Common myeloid progenitor, CD34-positive (primary cell): ENCODE measurements at regions not wholly inside any gene's neighbourhood (a gene's known extent, or its start where the extent isn't known, plus 50 kb on each side); places are given as distances from the start of the nearest gene placed in this dataset.

Experiments
- CTCF ChIA-PET: fragments of 350-600 bp; sonication (Branson Sonifier 250); formaldehyde crosslinking; loops from one replicate; lab custom pipeline; 2021; ENCODE audit warnings: antibody characterized with exemption; lab: Charles Lee
- POLR2A ChIA-PET: fragments of 350-600 bp; sonication (Branson Sonifier 250); formaldehyde crosslinking; loops from one replicate; lab custom pipeline; 2021; ENCODE audit warnings: antibody characterized with exemption; lab: Charles Lee
- DNase-seq, 3 donors: peaks; one replicate each; pipeline versions ENCODE4 v3.0.0 to v3.0.0-alpha.2; 2013
- H3K27ac ChIP-seq, 2 experiments: 1 replicate in 1 of 2; 2 replicates in 1 of 2; pipeline ENCODE4 v1.7.0; 2013; ENCODE audit warnings: inconsistent platforms in 2 of 2, low read length in 2 of 2, mild to moderate bottlenecking in 2 of 2, low read depth in 1 of 2, moderate library complexity in 1 of 2; ENCODE audit not compliant: severe bottlenecking in 2 of 2, insufficient read depth in 1 of 2, poor library complexity in 1 of 2
- H3K27me3 ChIP-seq, 5 experiments: replicated peaks in 2 of 5; 1 replicate in 3 of 5; 2 replicates in 2 of 5; pipeline versions ENCODE4 v1.6.1 to v1.7.0; 2013; ENCODE audit warnings: low read length in 4 of 5, mild to moderate bottlenecking in 2 of 5, moderate library complexity in 2 of 5, inconsistent platforms in 1 of 5; ENCODE audit not compliant: insufficient read depth in 5 of 5, control insufficient read depth in 4 of 5
- H3K36me3 ChIP-seq, 4 experiments: 1 replicate in 2 of 4; 2 replicates in 2 of 4; pipeline versions ENCODE4 v1.6.1 to v1.7.0; 2013; ENCODE audit warnings: low read length in 3 of 4, control low read depth in 1 of 4, mild to moderate bottlenecking in 1 of 4; ENCODE audit not compliant: control insufficient read depth in 4 of 4, insufficient read depth in 4 of 4
- H3K4me1 ChIP-seq, 4 experiments: 1 replicate in 3 of 4; 2 replicates in 1 of 4; pipeline versions ENCODE4 v1.6.1 to v1.7.1; 2013; ENCODE audit warnings: low read length in 3 of 4, mild to moderate bottlenecking in 3 of 4, control low read depth in 1 of 4, inconsistent platforms in 1 of 4, moderate library complexity in 1 of 4; ENCODE audit not compliant: control insufficient read depth in 4 of 4, insufficient read depth in 4 of 4; ENCODE audit errors: control extremely low read depth in 1 of 4
- H3K4me3 ChIP-seq, 7 experiments: 1 replicate in 4 of 7; 2 replicates in 3 of 7; pipeline versions ENCODE4 v1.5.1 to v1.7.0; 2013; ENCODE audit warnings: mild to moderate bottlenecking in 7 of 7, low read length in 6 of 7, moderate library complexity in 6 of 7, inconsistent platforms in 2 of 7, low read depth in 2 of 7, control low read depth in 1 of 7; ENCODE audit not compliant: insufficient read depth in 4 of 7, control insufficient read depth in 1 of 7; ENCODE audit errors: extremely low read depth in 1 of 7
- H3K9me3 ChIP-seq, 5 experiments: 1 replicate in 4 of 5; 2 replicates in 1 of 5; pipeline versions ENCODE4 v1.6.1 to v1.7.1; 2013; ENCODE audit warnings: low read length in 4 of 5, mild to moderate bottlenecking in 2 of 5, inconsistent platforms in 1 of 5, low read depth in 1 of 5, moderate library complexity in 1 of 5; ENCODE audit not compliant: control insufficient read depth in 4 of 5, insufficient read depth in 2 of 5; ENCODE audit errors: control extremely low read depth in 1 of 5
- WGBS: methylation state at CpG from one replicate; pipeline ENCODE4 v1.1.5; 2013; ENCODE audit not compliant: insufficient coverage; 5-methylcytosine and 5-hydroxymethylcytosine counted together

- 100% methylated on average over 1 of the region's 1 CpG for WGBS
- Histone ChIP-seq H3K4me3 (no peak overlapping the region), H3K27ac (no peak overlapping the region), H3K9me3 (no peaks in the 10 kb centered on the region), H3K36me3 (no peaks in the 10 kb centered on the region), H3K27me3 (peaks cover 0 to 4% (median 0%) of the 10 kb centered on the region in 5 experiments), H3K4me1 (no peaks in the 10 kb centered on the region)
- ChIA-PET CTCF (no interaction called here), POLR2A (no interaction called here)
- DNase-seq, result no peak
Measured at GRCh38 chrX:138001226-138001625, 435.3 kb downstream of the ZIC3 start.

GRCh38 chrX:138006180-138006579, 440.3 kb downstream of the ZIC3 start:
- ChIA-PET CTCF (no interaction called here), POLR2A (no interaction called here)
- WGBS, result no CpG with 5 or more reads among the region's 4 CpGs

GRCh38 chrX:138008281-138008680, 442.4 kb downstream of the ZIC3 start:
- ChIA-PET CTCF (no interaction called here), POLR2A (no interaction called here)
- Histone ChIP-seq H3K36me3 (no peaks in the 10 kb centered on the region), H3K9me3 (peaks cover 0 to 2% (median 0%) of the 10 kb centered on the region in 5 experiments), H3K27ac (no peak overlapping the region), H3K27me3 (peaks cover 0 to 4% (median 0%) of the 10 kb centered on the region in 5 experiments), H3K4me1 (no peaks in the 10 kb centered on the region), H3K4me3 (no peak overlapping the region)
- DNase-seq, result no peak
- 58% methylated on average over 4 of the region's 5 CpGs for WGBS

More at GRCh38 chrX:138006180-138006579, 440.3 kb downstream of the ZIC3 start:
- Histone ChIP-seq H3K9me3 (peaks cover 0 to 2% (median 0%) of the 10 kb centered on the region in 5 experiments), H3K27me3 (peaks cover 0 to 4% (median 0%) of the 10 kb centered on the region in 5 experiments), H3K36me3 (no peaks in the 10 kb centered on the region), H3K27ac (no peak overlapping the region), H3K4me3 (no peak overlapping the region), H3K4me1 (no peaks in the 10 kb centered on the region)
- DNase-seq, result no peak

GRCh38 chrX:138011468-138011867, 445.5 kb downstream of the ZIC3 start:
- DNase-seq, result no peak
- POLR2A ChIA-PET, result no interaction called here
- no peak overlapping the region for H3K4me3 ChIP-seq
- 60% methylated on average over 1 of the region's 2 CpGs for WGBS
- no peaks in the 10 kb centered on the region for H3K4me1 ChIP-seq
- CTCF ChIA-PET, result no interaction called here
- no peak overlapping the region for H3K27ac ChIP-seq
- peaks cover 0 to 3% (median 0%) of the 10 kb centered on the region in 5 experiments for H3K27me3 ChIP-seq
- H3K9me3 ChIP-seq, result peaks cover 0 to 2% (median 0%) of the 10 kb centered on the region in 5 experiments
- no peaks in the 10 kb centered on the region for H3K36me3 ChIP-seq

GRCh38 chrX:138014577-138014976, 448.6 kb downstream of the ZIC3 start:
- Histone ChIP-seq H3K9me3 (peaks cover 0 to 2% (median 0%) of the 10 kb centered on the region in 5 experiments), H3K4me1 (no peaks in the 10 kb centered on the region), H3K36me3 (no peaks in the 10 kb centered on the region), H3K27me3 (peaks cover 0 to 3% (median 0%) of the 10 kb centered on the region in 5 experiments), H3K27ac (no peak overlapping the region), H3K4me3 (no peak overlapping the region)
- CTCF ChIA-PET, result no interaction called here
- no peak for DNase-seq
- 78% methylated on average over 2 of the region's 3 CpGs for WGBS
- POLR2A ChIA-PET, result no interaction called here

- H3K9me3 ChIP-seq, result peaks cover 0 to 1% (median 0%) of the 10 kb centered on the region in 5 experiments
- CTCF ChIA-PET, result no interaction called here
- no peaks in the 10 kb centered on the region for H3K4me1 ChIP-seq
- no CpG with 5 or more reads among the region's 1 CpG for WGBS
- no peaks in the 10 kb centered on the region for H3K36me3 ChIP-seq
- no peak overlapping the region for H3K27ac ChIP-seq
- POLR2A ChIA-PET, result no interaction called here
- H3K27me3 ChIP-seq, result peaks cover 0 to 6% (median 0%) of the 10 kb centered on the region in 5 experiments
- DNase-seq, result no peak
- no peak overlapping the region for H3K4me3 ChIP-seq
Measured at GRCh38 chrX:138018145-138018799, 452.3 kb downstream of the ZIC3 start.

- Histone ChIP-seq H3K27ac (no peak overlapping the region), H3K9me3 (peaks cover 0 to 1% (median 0%) of the 10 kb centered on the region in 5 experiments), H3K4me3 (no peak overlapping the region), H3K36me3 (no peaks in the 10 kb centered on the region), H3K27me3 (peaks cover 0 to 6% (median 0%) of the 10 kb centered on the region in 5 experiments), H3K4me1 (no peaks in the 10 kb centered on the region)
- DNase-seq, result no peak
- 60% methylated on average over 1 of the region's 1 CpG for WGBS
- POLR2A ChIA-PET, result no interaction called here
- CTCF ChIA-PET, result no interaction called here
Measured at GRCh38 chrX:138020941-138021340, 455.0 kb downstream of the ZIC3 start.
